ENCODE measurements at regions not wholly inside any gene's neighbourhood (a gene's known extent, or its start where the extent isn't known, plus 50 kb on each side); places are given as distances from the start of the nearest gene placed in this dataset.

DNA sequence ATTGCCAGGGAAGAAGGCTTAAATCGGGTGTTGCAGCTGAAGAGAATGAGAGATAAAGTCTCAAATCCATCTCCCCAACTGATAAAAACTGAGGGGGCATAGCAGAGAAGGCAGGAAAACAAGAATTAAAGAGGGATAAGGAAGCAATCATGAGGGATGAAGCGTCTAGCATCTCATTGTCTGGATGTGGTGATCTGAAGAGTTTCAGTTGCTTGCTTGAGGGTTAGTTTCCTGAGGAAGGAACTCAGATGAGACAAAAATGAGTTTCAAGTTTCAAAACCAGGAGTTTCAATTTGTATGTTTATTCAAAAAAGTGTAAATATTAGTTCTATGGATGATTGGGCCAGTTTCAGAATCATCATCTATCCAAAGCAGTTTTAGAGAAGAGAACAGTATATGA lies 496.9 kb downstream of the RAB28 start:
- TF ChIP-seq POLR2AphosphoS5 (IDR thresholded peaks at IDR 0.05) (no peak), EZH2 (IDR thresholded peaks at IDR 0.05; ENCODE audit: borderline replicate concordance, insufficient read depth, low read length, poor library complexity, severe bottlenecking) (no peak)
